CD4-positive, alpha-beta T cell treated with Interferon gamma for 1 hour (primary cell): ENCODE measurements at regions not wholly inside any gene's neighbourhood (a gene's known extent, or its start where the extent isn't known, plus 50 kb on each side); places are given as distances from the start of the nearest gene placed in this dataset.

Source experiments
- DNase-seq: peaks from one replicate; pipeline ENCODE4 v3.0.0-alpha.2; 2020

DNA sequence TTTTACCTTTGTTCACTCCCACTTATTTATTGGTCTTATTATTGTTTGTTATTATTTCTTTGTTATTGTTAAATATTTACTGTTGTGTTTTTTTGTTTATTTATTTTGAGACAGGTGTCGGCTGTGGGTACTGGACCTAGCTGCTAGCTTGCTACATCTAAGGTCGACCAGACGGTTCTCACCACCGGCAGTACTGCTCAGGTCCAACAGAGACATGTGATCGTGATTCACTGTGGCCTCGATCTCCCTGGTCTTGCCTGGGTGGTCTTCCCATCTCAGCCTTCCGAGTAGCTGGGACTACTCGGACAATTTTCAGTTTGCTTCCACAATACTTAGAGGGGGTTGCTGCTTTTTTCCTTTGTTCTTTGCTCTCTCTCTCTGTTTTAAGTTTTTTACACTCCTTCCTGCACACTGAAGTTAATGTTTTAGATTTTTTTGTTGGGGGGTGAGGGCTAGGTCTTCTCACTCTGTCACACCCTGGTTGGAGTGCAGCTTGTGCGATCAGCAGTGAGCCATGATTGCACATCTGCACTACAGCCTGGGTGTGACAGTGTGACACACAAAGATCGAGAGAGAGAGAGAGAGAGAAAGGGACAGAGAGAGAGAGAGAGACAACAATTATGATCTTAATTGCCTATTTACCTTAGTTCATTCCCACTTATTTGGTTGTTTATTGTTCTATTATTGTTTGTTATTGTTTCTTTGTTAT, 1432.4 kb downstream of the UQCRFS1 start:
- DNase-seq, result no peak

DNA sequence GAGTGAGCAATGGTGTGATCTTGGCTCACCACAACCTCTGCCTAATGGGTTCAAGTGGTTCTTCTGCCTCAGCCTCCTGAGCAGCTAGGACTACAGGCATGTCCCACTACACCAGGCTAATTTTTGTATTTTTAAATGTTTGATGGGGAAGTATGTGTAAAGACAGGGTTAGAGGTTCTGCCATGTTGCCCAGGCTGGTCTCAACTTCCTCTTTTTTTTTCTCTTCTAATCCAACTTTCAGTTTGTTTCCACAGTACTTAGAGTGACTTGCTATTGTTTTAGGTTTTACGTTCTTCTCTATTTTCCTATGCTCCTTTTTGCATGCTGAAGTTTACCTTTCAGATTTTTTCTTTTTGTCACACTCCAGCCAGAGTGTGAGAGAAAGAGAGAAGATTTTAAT, 1433.0 kb downstream of the UQCRFS1 start:
- no peak for DNase-seq

DNA sequence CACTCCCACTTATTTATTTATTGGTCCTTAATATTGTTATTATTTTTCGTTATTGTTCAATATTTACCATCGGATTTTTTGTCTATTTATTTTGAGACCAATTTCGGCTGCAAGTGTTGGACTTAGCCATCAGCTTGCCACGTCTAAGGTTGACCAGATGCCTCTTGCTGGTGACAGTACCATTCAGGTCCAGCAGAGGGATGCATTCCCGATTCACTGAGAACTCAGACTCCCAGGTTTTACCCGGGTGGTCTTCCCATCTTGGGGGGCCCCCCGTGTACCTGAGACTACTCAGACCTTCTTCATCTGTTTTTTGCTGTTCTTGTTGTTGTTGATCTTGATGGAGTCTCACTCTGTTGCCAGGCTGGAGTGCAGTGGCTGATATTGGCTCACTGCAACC, 1435.2 kb downstream of the UQCRFS1 start:
- no peak for DNase-seq

DNA sequence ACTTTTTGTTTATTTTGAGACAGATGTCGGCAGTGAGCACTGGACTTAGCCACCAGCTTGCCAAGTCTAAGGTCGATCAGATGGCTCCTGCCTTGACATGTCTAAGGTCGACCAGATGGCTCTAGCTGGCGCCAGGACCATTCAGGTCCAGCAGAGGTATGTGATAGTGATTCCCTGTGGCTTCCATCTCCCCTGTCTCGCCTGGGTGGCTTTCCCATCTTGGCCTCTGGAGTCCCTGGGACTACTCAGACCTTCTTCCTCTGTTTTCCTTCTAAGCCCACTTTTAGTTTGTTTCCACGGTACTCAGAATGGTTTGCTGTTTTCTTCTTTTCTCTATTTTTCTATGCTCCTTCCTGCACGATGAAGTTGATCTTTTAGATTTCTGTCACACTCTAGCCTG, 1435.7 kb downstream of the UQCRFS1 start:
- DNase-seq, result no peak

DNA sequence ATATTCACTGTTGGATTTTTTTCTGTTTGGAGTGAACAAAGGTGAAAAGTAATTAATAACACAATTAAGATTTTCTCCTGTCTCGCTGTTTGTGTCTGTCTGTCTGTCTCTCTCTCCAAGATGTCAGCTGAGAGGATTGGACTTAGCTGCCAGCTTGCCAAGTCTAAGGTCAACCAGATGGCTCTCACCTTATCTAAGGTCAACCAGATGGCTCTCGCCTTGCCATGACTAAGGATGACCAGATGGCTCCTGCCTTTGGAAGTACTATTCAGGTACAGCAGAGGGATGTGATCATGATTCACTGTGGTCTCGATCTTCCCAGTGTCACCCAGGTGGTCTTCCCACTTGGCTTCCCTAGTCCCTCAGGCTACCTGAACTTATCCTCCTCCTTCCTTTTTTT, 1436.4 kb downstream of the UQCRFS1 start:
- no peak for DNase-seq

DNA sequence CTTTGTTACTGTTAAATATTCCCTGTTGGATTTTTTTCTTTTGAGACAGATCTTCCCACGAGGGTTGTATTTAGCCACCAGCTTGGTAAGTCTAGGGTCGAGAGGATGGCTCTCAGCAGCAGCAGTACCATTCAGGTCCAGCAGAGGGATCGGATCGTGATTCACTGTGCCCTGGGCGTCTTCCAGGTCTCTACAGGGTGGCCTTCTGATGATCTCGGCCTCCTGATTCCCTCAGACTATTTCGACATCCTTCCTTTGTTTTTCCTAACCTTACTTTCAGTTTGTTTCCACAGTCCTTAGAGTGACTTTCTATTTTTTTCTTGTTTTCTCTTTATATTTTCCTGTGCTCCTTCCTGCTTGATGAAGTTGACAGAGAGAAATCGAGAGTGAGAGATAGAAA, 1436.9 kb downstream of the UQCRFS1 start:
- DNase-seq, result no peak

DNA sequence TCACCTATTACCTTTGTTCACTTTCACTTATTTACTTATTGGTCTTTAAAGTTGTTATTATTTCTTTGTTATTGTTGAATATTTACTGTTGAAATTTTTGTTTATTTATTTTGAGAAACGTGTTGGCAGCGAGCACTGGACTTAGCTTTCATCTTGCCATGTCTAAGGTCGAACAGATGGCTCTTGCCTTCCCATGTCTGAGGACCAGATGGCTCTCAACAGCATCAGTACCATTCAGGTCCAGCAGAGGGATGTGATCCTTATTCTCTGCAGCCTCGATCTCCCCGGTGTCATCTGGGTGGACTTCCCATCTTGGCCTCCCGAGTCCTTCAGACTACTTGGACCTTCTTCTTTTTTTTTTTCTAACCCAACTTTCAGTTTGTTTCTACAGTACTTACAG, 1437.6 kb downstream of the UQCRFS1 start:
- no peak for DNase-seq

DNA sequence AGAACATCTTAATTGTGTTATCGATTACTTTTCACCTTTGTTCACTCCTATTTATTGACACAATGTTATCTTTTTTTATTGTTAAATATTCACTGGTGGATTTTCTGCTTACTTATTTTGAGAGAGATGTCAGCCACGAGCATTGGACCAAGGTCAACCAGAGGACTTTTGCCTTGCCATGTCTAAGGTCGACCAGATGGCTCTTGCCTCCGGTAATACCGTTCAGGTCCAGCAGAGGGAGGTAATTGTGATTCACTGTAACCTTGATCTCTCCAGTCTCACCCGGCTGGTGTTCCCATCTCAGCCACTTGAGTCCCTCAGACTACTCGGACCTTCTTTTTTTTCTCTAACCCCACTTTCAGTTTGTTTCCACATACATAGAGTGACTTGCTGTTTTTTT, 1438.1 kb downstream of the UQCRFS1 start:
- no peak for DNase-seq

DNA sequence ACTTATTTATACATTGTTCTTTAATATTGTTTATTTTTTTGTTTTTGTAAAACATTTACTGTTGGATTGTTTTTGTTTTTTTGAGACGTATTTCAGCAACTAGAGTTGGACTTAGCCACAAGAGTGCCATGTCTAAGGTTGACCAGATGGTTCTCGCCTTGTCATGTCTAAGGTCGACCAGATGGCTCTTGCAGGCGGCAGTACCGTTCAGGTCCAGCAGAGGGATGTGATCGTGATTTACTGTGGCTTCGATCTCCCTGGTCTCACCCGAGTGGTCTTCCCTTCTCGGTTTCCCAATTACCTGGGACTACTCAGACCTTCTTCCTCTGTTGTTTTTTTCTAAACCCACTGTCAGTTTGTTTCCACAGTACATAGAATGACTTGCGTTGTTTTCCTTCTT, 1438.6 kb downstream of the UQCRFS1 start:
- no peak for DNase-seq

DNA sequence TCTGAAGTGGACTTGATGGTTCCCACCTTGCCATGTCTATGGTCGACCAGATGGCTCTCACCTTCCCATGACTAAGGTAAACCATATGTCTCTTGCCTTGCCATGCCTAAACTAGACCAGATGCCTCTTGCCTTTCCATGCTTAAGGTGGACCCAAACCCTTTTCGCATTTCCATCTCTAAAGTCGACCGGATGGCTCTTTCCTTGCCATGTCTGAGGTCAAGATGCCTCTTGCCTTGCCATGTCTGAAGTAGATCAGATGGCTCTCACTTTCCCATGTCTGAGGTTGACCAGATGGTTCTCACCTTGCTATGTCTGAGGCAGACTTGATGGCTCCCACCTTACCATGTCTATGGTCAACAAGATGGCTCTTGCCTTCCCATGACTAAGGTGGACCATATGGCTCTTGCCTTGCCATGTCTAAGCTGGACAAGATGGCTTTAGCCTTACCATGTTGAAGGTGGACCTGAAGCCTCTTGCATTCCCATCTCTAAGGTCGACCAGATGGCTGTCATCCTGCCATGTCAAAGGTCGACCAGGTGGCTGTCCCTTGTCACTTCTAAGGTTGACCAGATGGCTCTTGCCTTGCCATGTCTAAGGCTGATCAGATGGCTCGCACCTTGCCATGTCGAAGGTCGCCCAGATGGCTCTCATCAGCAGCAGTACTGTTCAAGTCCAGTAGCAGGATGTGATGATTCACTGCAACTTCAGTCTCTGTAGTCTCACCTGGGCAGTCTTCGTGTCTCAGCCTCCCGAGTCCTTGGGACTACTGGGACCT, 1439.4 kb downstream of the UQCRFS1 start:
- DNase-seq, result no peak

DNA sequence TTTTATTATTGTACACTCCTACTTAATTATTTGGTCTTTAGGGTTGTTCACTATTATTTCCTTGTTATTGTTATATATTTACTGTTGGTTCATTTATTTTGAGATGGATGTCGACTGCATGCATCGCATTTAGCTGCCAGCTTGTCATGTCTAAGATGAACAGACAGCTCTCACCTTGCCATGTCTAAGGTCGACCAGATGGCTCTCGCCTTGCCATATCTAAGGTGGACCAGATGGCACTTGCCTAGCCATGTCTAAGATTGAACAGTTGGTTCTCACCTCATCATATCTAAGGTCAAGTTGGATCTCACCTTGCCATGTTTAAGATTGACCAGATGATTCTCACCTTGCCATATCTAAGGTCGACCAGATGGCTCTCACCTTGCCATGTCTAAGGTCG, 1440.9 kb downstream of the UQCRFS1 start:
- no peak for DNase-seq

DNA sequence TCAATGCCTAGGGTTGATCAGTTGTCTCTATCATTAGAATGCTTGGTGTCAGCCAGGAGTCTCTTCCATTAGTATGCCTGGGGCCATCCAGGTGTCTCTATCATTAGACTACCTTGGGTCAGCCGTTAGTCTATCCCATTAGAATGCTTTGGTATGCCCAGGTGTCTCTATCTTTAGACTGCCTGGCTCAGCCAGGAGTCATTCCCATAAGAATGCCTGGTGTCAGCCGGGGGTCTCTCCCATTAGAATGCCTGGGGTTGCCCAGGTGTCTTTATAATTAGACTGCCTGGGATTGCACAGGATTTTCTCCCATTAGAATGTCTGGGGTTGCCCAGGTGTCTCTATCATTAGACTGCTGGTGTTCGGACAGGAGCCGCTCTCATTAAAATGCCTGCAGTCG, 1442.9 kb downstream of the UQCRFS1 start:
- no peak for DNase-seq

DNA sequence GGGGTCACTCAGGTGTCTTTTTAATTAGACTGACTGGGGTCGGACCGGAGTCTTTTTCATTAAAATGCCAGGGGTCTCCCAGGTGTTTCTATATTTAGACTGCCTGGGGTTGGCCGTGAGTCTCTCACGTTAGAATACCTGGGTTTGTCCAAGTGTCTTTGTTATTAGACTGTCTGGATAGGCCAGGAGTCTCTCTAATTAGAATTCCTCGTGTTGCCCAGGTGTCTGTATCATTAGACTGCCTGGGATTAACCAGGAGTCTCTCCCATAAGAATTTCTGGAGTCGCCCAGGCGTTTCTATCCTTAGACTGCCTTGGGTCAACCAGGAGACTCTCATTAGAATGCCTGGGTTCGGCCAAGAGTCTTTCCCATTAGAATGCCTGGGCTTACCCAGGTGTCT, 1445.7 kb downstream of the UQCRFS1 start:
- DNase-seq, result no peak

DNA sequence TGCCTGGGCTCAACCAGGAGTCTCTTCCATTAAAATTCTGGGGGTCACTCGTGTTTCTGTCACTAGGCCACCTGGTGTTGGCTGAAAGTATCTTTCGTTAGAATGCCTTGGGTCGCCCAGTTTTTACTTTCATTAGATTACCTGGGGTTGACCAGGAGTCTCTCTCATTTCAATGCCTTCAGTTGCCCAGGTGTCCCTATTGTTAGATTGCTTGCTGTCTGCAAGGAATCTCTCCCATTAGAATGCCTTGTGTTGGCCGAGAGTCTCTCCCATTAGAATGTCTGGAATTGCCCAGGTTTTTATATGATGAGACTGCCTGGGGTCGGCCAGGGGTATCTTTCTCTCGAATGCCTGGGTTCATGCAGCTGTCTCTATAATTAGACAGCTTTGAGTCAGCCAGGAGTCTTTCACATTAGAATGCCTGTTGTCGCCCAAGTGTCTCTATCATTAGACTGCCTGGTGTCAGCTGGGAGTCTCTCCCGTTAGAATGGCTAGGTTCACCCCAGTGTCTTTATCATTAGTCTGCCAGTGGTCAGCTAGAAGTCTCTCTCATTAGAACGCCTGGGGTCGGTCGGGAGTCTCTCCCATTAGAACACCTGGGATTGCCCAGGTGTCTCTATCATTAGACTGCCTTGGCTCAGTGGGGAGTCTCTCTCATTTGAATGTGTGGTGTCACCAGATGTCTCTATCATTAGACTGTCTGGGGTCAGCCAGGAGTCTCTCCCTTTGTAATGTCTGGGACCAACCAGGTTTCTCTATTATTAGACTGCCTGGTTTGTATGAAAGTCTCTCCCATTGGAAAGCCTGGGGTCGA, 1446.8 kb downstream of the UQCRFS1 start:
- no peak for DNase-seq

DNA sequence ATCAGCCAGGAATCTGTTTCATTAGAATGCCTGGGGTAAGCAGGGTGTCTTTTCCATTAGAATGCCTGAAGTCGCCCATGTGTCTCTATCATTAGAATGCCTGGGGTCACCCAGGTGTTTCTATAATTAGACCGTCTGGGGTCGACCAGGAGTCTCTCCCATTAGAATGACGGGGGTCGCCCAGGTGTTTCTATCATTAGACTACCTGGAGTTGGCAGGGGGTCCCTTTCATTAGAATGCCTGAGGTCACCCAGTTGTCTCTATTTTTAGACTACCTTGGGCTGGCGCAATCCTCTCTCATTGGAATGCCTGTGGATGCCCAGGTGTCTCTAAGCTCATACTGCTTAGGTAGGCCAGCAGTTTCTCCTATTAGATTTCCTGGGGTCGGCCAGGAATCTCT, 1447.6 kb downstream of the UQCRFS1 start:
- DNase-seq, result no peak

DNA sequence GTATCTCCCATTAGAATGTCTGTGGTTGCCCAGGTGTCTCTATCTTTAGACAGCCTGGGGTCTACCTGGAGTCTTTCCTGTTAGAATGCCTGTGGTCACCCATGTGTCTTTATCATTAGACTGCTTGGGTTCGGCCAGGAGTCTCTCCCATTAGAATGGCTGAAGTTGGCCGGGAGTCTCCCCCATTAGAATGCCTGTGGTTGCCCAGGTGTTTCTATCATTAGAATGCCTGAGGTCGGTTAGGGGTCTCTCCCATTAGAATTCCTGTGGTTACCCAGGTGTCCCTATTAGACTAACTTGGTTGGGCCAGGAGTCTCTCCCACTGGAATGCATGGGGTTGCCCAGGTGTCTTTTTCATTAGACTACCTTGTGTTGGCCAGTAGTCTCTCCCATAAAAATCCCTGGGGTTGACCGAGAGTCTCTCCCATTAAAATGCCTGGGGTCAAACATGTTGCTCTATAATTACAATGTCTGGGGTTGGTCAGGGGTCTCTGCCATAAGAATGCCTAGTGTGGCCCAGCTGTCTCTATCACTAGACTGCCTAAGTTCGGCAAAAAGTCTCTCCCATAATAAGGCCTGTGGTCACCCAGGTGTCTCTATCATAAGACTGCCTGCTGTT, 1448.7 kb downstream of the UQCRFS1 start:
- DNase-seq, result no peak

DNA sequence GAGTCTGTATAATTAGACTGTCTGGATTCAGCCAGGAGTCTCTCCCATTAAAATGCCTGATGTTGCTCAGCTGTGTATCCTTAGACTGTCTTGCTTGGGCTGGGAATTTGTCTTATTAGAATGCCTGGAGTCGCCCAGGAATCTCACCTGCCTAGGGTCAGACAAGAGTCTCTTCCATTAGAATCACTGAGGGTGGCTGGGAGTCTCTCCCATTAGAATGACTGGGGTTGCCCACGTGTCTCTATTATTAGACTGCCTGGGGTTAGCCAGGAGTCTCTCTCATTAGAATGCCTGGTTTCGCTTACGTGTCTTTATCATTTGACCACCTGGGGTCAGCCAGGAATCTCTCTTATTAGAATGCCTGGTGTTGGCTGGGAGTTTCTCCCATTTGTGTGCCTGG, 1450.0 kb downstream of the UQCRFS1 start:
- DNase-seq, result no peak

DNA sequence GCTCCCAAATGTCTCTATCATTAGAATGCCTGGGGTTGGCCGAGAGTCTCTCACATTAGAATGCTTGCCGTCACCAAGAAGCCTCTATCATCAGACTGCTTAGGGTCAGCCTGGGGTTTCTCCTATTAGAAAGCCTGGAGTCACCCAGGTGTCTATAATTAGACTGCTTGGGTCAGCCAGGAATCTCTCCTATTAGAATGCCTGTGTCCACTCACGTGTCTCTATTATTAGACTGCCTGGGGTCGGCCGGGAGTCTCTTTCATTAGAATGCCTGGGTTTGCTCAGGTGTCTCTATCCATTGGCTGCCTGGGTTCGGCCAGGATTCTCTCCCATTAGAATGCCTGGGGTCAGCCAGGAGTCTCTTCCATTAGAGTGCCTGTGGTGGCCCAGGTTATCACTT, 1453.1 kb downstream of the UQCRFS1 start:
- no peak for DNase-seq

DNA sequence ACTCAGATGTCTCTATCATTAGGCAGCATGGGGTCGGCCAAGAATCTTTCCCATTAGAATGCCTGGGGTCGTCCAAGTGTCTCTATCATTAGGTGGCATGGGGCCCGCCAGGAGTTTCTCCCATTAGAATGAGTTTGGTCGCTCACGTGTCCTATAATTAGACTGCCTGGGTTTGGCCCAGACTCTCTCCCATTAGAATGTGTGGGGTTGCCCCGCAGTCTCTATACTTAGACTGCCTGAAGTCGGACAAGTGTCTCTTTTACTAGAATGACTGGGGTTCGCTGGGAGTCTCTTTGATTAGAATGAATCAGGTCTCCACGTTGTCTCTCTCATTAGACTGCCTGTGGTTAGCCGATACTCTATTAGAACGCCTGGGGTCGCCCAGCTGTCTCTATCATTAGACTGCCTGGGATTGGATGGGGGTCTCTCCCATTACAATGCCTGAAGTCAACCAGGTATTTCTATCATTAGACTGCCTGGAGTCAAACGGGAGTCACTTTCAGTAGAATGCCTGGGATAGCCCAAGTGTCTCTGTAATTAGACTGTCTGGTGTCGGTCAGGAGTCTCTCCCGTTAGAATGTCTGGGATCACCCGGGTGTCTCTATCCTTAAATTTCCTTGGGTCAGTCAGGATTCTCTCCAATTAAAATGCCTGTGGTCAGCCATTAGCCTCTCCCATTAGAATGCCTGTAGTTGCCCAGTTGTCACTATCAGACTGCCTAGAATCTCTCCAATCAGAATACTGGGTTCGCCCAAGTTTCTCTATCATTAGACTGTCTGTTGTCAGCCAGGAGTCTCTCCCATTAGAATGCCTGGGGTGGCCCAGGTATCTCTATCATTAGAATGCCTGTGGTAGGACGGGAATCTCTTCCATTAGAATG, 1454.1 kb downstream of the UQCRFS1 start:
- DNase-seq, result no peak

DNA sequence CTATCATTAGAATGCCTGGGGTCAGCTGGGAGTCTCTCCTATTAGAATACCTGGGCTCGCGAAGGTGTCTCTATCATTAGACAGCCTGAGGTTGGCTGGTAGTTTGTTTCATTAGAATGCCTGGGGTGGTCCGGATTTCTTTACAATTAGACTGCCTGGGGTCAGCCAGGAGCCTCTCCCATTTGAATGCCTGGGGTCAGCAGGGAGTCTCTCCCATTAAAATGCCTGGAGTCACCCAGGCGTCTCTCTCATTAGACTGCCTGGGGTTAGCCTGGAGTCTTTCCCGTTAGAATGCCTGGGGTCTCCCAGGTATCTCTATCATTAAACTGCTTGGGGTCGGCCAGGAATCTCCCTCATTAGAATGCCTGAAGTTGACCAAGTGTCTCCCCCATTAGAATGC, 1458.3 kb downstream of the UQCRFS1 start:
- no peak for DNase-seq

DNA sequence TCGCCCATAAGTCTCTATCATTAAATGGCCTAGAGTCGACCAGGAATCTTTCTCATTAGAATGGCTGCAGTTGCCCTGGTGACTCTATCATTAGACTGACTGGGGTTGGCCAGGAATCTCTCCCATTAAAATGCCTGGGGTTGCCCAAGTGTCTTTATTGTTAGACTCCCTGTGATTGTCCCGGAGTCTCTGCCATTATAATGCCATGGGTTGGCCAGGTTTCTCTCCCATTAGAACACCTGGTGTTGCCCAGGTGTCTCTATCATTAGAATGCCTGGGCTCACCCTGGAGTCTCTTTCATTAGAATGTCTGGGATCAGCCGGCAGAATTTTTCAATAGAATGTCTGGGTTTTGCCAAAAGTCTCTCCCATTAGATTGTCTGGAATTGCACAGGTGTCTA, 1459.3 kb downstream of the UQCRFS1 start:
- DNase-seq, result no peak

DNA sequence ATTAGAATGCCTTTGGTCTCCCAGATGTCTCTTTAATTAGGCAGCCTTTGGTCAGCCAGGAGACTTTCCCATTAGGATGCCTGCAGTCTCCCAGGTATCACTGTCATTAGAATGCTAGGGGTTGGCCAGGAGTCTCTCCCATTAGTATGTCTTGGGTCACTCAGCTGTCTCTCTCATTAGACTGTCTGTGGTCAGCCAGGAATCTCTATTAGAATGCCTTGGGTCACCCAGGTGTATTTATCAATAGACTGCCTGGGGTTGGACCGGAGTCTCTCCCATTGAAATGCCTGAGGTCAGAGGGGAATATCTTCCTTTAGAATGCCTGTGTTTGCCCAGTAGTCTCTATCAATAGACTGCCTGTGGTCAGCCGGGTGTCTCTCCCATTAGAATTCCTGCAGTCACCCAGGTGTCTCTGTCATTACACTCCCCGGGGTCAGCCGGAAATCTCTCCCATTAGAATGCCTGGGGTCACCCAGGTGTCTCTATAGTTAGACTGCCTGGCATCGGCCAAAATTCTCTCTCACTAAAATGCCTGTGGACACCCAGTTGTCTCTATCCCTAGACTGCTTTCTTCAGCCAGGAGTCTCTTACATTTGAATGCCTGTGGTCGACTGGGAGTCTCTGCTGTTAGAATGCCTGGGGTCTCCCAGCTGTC, 1460.3 kb downstream of the UQCRFS1 start:
- no peak for DNase-seq
